Smooth muscle cell (in vitro differentiated cells): ENCODE measurements at regions not wholly inside any gene's neighbourhood (a gene's known extent, or its start where the extent isn't known, plus 50 kb on each side); places are given as distances from the start of the nearest gene placed in this dataset.
"Not testable (repeated sequence)": the region's sequence is repeated elsewhere in the genome, so short reads cannot be mapped to it uniquely, and the experiment has no call there.

Experiments used
- DNase-seq: peaks from one replicate; lab custom pipeline; 2025; ENCODE audit not compliant: unreplicated experiment; lab: John Stamatoyannopoulos, UW
- H2AFZ ChIP-seq: fragments of 200-600 bp; sonication (generic); 2 replicates; pipeline ENCODE4 v1.6.0; 2016; ENCODE audit warnings: antibody characterized with exemption, low read depth, mild to moderate bottlenecking
- H3F3A ChIP-seq: fragments of 200-600 bp; sonication (generic); 2 replicates; pipeline ENCODE4 v1.6.0; 2017; ENCODE audit warnings: antibody characterized with exemption, low read depth
- H3K27ac ChIP-seq: fragments of 200-600 bp; sonication (generic); 2 replicates; pipeline ENCODE4 v1.5.1; 2016; ENCODE audit warnings: low read depth, mild to moderate bottlenecking
- H3K27me3 ChIP-seq: fragments of 200-600 bp; sonication (generic); 2 replicates; pipeline ENCODE4 v1.6.1; 2016; ENCODE audit warnings: low read depth, mild to moderate bottlenecking
- H3K36me3 ChIP-seq: fragments of 200-600 bp; sonication (generic); 2 replicates; pipeline ENCODE4 v1.5.1; 2016; ENCODE audit warnings: low read depth
- H3K4me1 ChIP-seq: fragments of 200-600 bp; sonication (generic); 2 replicates; pipeline ENCODE4 v1.5.1; 2016; ENCODE audit warnings: low read depth
- H3K4me2 ChIP-seq: fragments of 200-600 bp; sonication (generic); 2 replicates; pipeline ENCODE4 v1.6.0; 2016; ENCODE audit warnings: mild to moderate bottlenecking
- H3K4me3 ChIP-seq: fragments of 200-600 bp; sonication (generic); 2 replicates; pipeline ENCODE4 v1.5.1; 2016; ENCODE audit warnings: mild to moderate bottlenecking
- H3K79me2 ChIP-seq: fragments of 200-600 bp; sonication (generic); 2 replicates; pipeline ENCODE4 v1.6.0; 2016; ENCODE audit warnings: low read depth, mild to moderate bottlenecking
- H3K9ac ChIP-seq: fragments of 200-600 bp; sonication (generic); 2 replicates; pipeline ENCODE4 v1.6.0; 2016; ENCODE audit warnings: low read depth
- H3K9me3 ChIP-seq: fragments of 200-600 bp; sonication (generic); replicated peaks from 2 replicates; pipeline ENCODE4 v1.5.1; 2016; ENCODE audit warnings: low read depth
- H4K20me1 ChIP-seq: fragments of 200-600 bp; sonication (generic); 2 replicates; pipeline ENCODE4 v1.6.0; 2016; ENCODE audit warnings: low read depth
- CTCF ChIP-seq: fragments of 200-600 bp; sonication (generic); IDR thresholded peaks from 2 replicates; pipeline ENCODE4 v1.5.1; 2017; ENCODE audit warnings: borderline replicate concordance, mild to moderate bottlenecking, antibody characterized with exemption; ENCODE audit not compliant: insufficient read depth, poor library complexity, severe bottlenecking
- WGBS: methylation state at CpG from one replicate; pipeline ENCODE4 v1.1.7; 2016; ENCODE audit warnings: low lambda C conversion rate; 5-methylcytosine and 5-hydroxymethylcytosine counted together

GRCh38 chr2:223494942-223495341 is 107.2 kb downstream of the SCG2 start:
- TF ChIP-seq CTCF: no peak
- H4K20me1 ChIP-seq: no peaks in the 10 kb centered on the region
- H3K27me3 ChIP-seq: no peaks in the 10 kb centered on the region
- no peaks in the 10 kb centered on the region for H3K4me1 ChIP-seq
- H3K4me2 ChIP-seq: no peak overlapping the region
- H3K27ac ChIP-seq: no peak overlapping the region
- H3K9me3 ChIP-seq: no peaks in the 10 kb centered on the region
- DNase-seq: no peak
- H2AFZ ChIP-seq: no peak overlapping the region
- H3F3A ChIP-seq: peaks cover under 1% of the 10 kb centered on the region
- H3K4me3 ChIP-seq: no peak overlapping the region
- WGBS: 89% methylated on average over 2 of the region's 2 CpGs
- no peak overlapping the region for H3K9ac ChIP-seq
- H3K79me2 ChIP-seq: no peaks in the 10 kb centered on the region
- no peaks in the 10 kb centered on the region for H3K36me3 ChIP-seq

- 100% methylated on average over 2 of the region's 2 CpGs for WGBS
- not testable (repeated sequence) for H3K4me1 ChIP-seq, H3K9me3 ChIP-seq
Measured at GRCh38 chr2:223496853-223497252, 105.3 kb downstream of the SCG2 start.

GRCh38 chr2:223500709-223501108 is 101.5 kb downstream of the SCG2 start:
- 94% methylated on average over 6 of the region's 6 CpGs for WGBS
- no peaks in the 10 kb centered on the region for H3F3A ChIP-seq
- H3K27ac ChIP-seq: no peak overlapping the region
- H3K9ac ChIP-seq: no peak overlapping the region
- no peak overlapping the region for H3K4me3 ChIP-seq
- H2AFZ ChIP-seq: no peak overlapping the region
- no peak for TF ChIP-seq CTCF
- no peak for DNase-seq
- no peaks in the 10 kb centered on the region for H4K20me1 ChIP-seq
- H3K4me2 ChIP-seq: no peak overlapping the region
- H3K9me3 ChIP-seq: no peaks in the 10 kb centered on the region
- H3K79me2 ChIP-seq: no peaks in the 10 kb centered on the region
- no peaks in the 10 kb centered on the region for H3K4me1 ChIP-seq
- no peaks in the 10 kb centered on the region for H3K27me3 ChIP-seq
- H3K36me3 ChIP-seq: no peaks in the 10 kb centered on the region

More at GRCh38 chr2:223496853-223497252, 105.3 kb downstream of the SCG2 start:
- DNase-seq, H3K79me2 ChIP-seq, H3K4me2 ChIP-seq, H4K20me1 ChIP-seq, H3K27ac ChIP-seq, H3K9ac ChIP-seq, H2AFZ ChIP-seq, H3K27me3 ChIP-seq, H3K36me3 ChIP-seq, H3F3A ChIP-seq, H3K4me3 ChIP-seq: not testable (repeated sequence)

- WGBS: 78% methylated on average over 2 of the region's 2 CpGs
- Histone ChIP-seq H3K9ac (no peak overlapping the region), H4K20me1 (no peaks in the 10 kb centered on the region), H3K79me2 (no peaks in the 10 kb centered on the region), H3K9me3 (no peaks in the 10 kb centered on the region), H2AFZ (no peak overlapping the region), H3K36me3 (no peaks in the 10 kb centered on the region), H3K4me1 (no peaks in the 10 kb centered on the region), H3K4me2 (no peak overlapping the region), H3K27ac (no peak overlapping the region), H3K4me3 (no peak overlapping the region), H3F3A (no peaks in the 10 kb centered on the region), H3K27me3 (no peaks in the 10 kb centered on the region)
- DNase-seq: no peak
- no peak for TF ChIP-seq CTCF
Measured at GRCh38 chr2:223501641-223502040, 100.5 kb downstream of the SCG2 start.
